Fibroblast of villous mesenchyme (primary cell): ENCODE measurements at regions not wholly inside any gene's neighbourhood (a gene's known extent, or its start where the extent isn't known, plus 50 kb on each side); places are given as distances from the start of the nearest gene placed in this dataset.

ENCODE experiments used
- DNase-seq: peaks from one replicate; pipeline ENCODE4 v3.0.0-alpha.2; 2010; ENCODE audit warnings: low read depth
- H3K4me3 ChIP-seq: 2 replicates; pipeline ENCODE4 v1.5.1; 2011; ENCODE audit warnings: low read depth, mild to moderate bottlenecking, low read length
- CTCF ChIP-seq: IDR thresholded peaks from 2 replicates; pipeline ENCODE4 v1.5.1; 2012; ENCODE audit warnings: low read depth, mild to moderate bottlenecking, low read length; ENCODE audit not compliant: insufficient read depth

GRCh38 chr14:97172644-97173043 is 375.5 kb downstream of the VRK1 start:
- H3K4me3 ChIP-seq, result no peak overlapping the region
- no peak for TF ChIP-seq CTCF
- DNase-seq, result no peak

- no peak for DNase-seq
- no peak for TF ChIP-seq CTCF
- H3K4me3 ChIP-seq, result no peak overlapping the region
Measured at GRCh38 chr14:97177016-97177415, 379.8 kb downstream of the VRK1 start.

- no peak overlapping the region for H3K4me3 ChIP-seq
- no peak for TF ChIP-seq CTCF
- no peak for DNase-seq
Measured at GRCh38 chr14:97177635-97178034, 380.5 kb downstream of the VRK1 start.

- no peak for DNase-seq
- no peak overlapping the region for H3K4me3 ChIP-seq
- no peak for TF ChIP-seq CTCF
Measured at GRCh38 chr14:97178781-97179180, 381.6 kb downstream of the VRK1 start.

- DNase-seq, result no peak
- H3K4me3 ChIP-seq, result no peak overlapping the region
- TF ChIP-seq CTCF, result no peak
Measured at GRCh38 chr14:97179573-97179972, 382.4 kb downstream of the VRK1 start.

- TF ChIP-seq CTCF, result no peak
- no peak overlapping the region for H3K4me3 ChIP-seq
- no peak for DNase-seq
Measured at GRCh38 chr14:97180304-97181200, 383.4 kb downstream of the VRK1 start.
